ENCODE measurements at regions not wholly inside any gene's neighbourhood (a gene's known extent, or its start where the extent isn't known, plus 50 kb on each side); places are given as distances from the start of the nearest gene placed in this dataset.
"Not testable (repeated sequence)": the region's sequence is repeated elsewhere in the genome, so short reads cannot be mapped to it uniquely, and the experiment has no call there.

DNA sequence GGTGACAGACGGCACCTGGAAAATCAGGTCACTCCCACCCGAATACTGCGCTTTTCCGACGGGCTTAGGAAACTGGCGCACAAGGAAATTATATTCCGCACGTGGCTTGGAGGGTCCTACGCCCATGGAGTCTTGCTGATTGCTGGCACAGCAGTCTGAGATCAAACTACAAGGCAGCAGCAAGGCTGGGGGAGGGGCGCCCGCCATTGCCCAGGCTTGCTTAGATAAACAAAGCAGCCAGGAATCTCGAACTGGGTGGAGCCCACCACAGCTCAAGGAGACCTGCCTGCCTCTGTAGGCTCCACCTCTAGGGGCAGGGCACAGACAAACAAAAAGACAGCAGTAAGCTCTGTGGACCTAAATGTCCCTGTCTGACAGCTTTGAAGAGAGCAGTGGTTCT, 394.3 kb downstream of the PTH2R start:
- not testable (repeated sequence) for DNase-seq (ENCODE audit: low read depth)

- no peak for DNase-seq (ENCODE audit: low read depth)
These were observed 401.2 kb downstream of the PTH2R start for GRCh38 chr2:208807756-208808155.

GRCh38 chr2:208811885-208812284, 405.3 kb downstream of the PTH2R start:
- not testable (repeated sequence) for DNase-seq (ENCODE audit: low read depth)

DNA sequence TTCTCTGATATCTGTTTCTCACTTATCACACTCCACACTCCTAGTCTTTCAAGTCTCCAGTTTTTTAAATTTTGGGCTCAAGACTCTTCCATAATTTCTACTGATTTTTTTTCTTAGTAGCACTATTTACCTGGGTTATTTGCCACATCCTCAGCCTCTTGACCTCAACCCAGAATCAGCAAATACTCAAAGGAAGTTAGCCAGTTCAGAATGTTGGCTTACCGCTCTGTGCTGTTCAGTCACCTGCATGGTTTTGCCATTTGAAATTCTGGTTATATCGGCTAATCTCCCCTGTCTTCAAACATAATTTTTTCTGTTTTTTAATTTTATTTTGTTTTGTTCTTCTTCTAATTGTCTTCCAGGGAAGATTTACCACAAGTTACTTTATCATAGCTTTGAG, 412.6 kb downstream of the PTH2R start:
- DNase-seq (ENCODE audit: low read depth), result no peak

DNA sequence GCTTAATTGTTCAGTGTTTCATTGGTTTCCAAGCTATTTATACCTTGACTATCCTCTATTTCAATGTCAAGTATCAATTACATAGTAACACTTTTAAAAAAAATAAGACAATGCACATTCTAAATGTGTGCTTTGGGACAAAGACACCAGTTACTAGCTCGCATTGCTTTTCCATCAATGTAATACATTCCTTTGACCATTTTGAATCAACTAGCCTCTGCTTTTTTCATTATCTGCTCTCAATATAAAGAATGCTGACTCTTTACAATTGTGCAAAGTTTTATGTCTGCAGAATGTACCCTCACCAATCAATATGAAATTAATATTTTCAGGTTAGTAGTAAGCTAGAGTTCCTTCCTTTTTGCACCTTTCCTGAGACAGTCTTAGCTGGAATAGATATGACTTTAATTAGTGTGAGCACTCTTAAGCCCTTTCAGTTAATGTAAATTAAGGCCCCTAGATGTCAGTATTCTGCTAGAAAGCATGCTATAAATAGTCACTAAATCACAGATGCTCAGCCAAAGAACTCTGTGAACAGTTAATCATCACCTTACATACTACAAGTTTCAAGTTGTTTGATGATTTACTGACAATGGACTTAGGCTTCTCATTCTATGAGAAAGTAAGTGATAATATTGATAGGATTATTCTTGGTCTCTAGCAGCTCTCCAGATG, 413.6 kb downstream of the PTH2R start:
- DNase-seq (ENCODE audit: low read depth), result no peak

GRCh38 chr2:208827109-208827508, 420.5 kb downstream of the PTH2R start:
- no peak for DNase-seq (ENCODE audit: low read depth)

- no peak for DNase-seq (ENCODE audit: low read depth)
These were observed 421.1 kb downstream of the PTH2R start for GRCh38 chr2:208827549-208828221.

DNA sequence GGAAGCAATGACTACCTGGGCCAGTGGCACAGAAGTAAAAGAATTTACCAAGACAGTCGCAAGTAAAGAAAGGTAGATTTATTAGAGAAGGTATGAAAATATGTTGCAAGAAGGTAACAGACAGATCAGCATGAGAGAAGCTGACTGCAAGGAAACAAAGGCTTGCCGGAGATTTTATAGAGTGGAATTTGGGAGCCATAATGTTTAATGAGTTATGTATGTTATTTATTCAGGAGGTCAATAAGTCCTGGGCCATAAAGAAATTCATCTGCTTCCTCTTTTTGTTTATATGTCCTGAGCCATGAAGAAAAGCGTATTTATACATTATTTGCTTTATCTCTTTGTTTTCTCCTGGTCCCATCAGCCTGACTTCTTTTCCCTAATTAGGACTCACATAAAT, 423.6 kb downstream of the PTH2R start:
- no peak for DNase-seq (ENCODE audit: low read depth)

DNA sequence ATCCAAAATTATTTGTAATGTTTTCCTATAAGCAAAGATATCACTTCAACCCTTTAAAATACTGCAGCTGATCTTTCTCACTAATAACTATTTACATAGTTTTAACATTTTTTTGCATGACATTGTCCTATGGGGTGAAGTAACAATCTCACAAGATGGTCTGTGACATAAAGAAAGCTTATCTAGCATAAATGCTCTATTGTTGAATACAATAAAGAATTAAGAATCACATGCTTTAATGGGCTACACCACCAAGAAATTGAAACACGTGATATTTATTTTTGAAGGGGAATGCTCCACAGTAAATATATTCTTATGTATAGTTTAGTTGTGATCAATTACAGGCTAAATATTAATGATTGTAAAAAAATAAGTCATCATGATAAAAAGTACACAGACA, 441.1 kb downstream of the PTH2R start:
- no peak for DNase-seq (ENCODE audit: low read depth)

DNA sequence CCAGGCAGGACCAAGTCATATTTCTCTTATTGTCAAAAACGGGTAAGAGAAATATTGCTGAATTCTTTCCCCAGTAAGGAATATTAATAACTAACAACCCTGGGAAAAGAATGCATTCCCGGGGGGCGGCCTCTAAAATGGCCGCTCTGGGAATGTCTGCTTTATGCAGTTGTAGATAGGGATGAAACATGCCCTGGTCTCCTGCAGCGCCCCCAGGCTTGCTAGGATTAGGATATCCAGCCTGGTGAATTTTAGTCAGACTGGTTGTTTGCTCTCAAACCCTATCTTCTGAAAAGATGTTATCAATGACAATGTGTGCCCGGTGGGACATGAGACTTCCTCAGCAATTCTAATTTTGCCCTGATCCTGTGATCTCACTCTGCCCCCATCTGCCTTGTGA, 448.1 kb downstream of the PTH2R start:
- DNase-seq (ENCODE audit: low read depth), result no peak

DNA sequence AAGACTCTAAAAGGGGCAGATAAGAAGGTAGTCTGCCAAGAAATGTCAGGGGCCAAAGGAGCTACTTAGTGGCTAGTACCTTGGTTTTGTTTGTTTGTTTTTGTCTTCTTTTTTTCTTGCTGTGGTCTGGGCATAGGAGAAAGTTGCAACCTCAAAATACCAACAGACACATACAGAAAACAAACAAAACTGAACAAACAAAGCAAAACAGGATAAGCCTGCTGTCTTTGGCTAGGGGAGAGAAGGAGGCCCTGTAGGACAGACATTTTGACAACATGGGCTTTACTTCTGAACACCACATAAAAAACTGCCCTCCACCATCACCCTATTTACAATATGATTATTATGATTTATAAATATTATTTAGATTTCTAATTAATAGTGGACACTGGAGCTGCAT, 460.8 kb downstream of the PTH2R start:
- DNase-seq (ENCODE audit: low read depth), result no peak

- no peak for DNase-seq (ENCODE audit: low read depth)
These were observed 466.0 kb downstream of the PTH2R start for GRCh38 chr2:208872591-208872990.

GRCh38 chr2:208879666-208880065, 473.1 kb downstream of the PTH2R start:
- no peak for DNase-seq (ENCODE audit: low read depth)

- DNase-seq (ENCODE audit: low read depth), result no peak
These were observed 473.6 kb downstream of the PTH2R start for GRCh38 chr2:208880171-208880570.

DNA sequence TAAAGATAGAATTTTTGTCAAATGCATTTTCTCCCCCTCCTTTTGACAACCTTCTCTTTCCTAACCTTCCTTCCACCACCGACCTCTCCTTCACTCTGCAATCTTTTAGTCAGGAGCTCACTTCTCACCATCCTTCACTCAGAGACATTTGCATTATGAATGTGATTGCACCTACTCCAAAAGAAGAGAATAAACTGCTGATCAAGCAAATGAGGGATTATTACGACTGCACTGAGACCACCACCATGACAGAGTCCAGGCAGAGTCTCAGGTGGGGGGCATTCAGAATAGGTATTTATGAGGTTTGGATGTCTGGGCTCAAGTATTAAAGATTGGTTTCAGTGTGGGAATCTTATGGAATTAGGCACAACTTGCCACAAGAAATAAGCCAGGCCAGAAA, 483.9 kb downstream of the PTH2R start:
- no peak for DNase-seq (ENCODE audit: low read depth)

DNA sequence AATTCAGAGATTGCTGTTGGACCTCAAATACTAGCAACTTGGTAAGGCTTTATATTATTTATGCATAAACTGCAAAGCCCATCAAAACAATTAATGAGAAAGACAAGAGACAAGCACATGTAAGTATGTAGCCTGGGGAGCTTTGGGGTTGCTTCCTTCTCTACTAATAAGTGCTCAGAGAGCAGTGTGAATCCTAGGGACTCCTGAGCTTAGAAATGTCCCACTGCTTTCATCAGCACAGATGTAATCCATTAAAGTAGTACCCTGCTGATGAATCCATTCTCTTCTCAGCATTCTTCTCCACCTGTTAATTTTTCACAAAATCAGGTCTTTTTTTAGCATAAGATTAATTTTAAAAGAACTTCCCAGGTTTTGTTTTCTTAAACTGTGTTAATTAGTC, 485.6 kb downstream of the PTH2R start:
- DNase-seq (ENCODE audit: low read depth), result no peak

GRCh38 chr2:208906330-208906729, 499.7 kb downstream of the PTH2R start:
- DNase-seq (ENCODE audit: low read depth), result no peak

GRCh38 chr2:208915401-208915800, 508.4 kb upstream of the MAP2 start:
- DNase-seq (ENCODE audit: low read depth), result no peak

DNA sequence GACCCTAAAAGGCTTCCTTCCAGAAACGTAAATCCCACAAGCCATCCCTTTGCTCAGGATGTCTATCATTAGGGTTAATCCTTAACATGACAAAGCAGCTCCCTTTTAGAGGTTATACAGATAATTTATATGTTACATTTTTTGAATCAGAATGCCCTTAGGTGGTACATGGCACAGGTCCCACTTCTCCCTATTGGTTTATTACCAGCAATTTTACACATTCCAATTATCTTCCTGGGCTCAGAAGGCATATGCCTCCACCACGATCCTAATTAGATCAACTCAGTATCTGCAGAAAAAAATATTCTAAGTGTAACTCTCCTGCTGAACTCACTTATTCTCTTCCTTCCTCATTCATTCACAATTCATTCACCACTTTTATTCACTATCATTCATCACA, 507.0 kb upstream of the MAP2 start:
- no peak for DNase-seq (ENCODE audit: low read depth)

DNA sequence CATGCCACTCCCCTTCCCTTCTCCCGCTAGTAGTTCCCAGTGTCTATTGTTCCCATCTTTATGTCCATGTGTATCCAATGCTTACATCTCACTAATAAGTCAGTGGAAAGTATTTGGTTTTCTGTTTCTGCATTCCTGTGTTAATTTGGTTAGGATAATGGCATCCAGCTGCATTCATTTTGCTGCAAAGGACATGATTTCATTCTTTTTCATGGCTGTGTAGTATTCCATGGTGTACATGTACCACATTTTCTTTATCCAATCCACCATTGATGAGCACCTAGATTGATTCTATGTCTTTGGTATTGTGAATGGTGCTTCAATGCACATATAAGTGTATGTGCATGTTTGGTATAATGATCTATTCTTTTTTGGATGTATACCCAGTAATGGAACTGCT, 502.5 kb upstream of the MAP2 start:
- DNase-seq (ENCODE audit: low read depth), result not testable (repeated sequence)

DNA sequence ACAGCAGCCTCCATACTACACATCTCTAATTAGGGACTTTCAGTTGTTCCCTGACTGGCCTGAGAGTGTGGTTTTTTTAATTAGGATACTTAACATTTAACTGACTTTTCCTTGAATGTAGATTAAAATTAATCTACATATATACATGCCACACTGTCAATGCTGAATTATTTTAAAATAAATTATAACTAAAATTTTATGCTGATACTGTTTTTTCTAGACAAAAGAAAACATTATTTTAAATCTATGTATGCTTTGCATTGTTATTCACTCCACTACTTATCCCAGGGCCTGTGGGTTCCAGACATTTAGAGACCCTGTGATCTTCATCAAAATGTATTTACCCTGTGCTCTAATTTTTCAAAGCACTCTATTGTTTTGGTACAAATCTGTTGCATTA, 496.0 kb upstream of the MAP2 start:
- no peak for DNase-seq (ENCODE audit: low read depth)

GRCh38 chr2:208929139-208929864, 494.5 kb upstream of the MAP2 start:
- DNase-seq (ENCODE audit: low read depth), result no peak

- no peak for DNase-seq (ENCODE audit: low read depth)
These were observed 493.9 kb upstream of the MAP2 start for GRCh38 chr2:208929894-208930427.

Data from fibroblast of gingiva (primary cell).